Adrenal gland (tissue), 9 donors: ENCODE measurements at regions not wholly inside any gene's neighbourhood (a gene's known extent, or its start where the extent isn't known, plus 50 kb on each side); places are given as distances from the start of the nearest gene placed in this dataset.
"Not testable (repeated sequence)": the region's sequence is repeated elsewhere in the genome, so short reads cannot be mapped to it uniquely, and the experiment has no call there.

Source experiments
- DNase-seq, 7 donors: peaks; one replicate each; pipeline ENCODE4 v3.0.0-alpha.2; 2019 to 2020
- H3K27ac ChIP-seq, 5 donors: fragments of 200-600 bp; sonication (generic) in 4 of 5; 1 replicate in 3 of 5; 2 replicates in 2 of 5; pipeline versions ENCODE4 v1.5.1 to v1.8.0; 2016 to 2020; ENCODE audit warnings: mild to moderate bottlenecking in 1 of 5
- H3K27me3 ChIP-seq: fragments of 200-600 bp; 2 replicates; pipeline ENCODE4 v1.8.0; 2021
- H3K36me3 ChIP-seq, 2 donors: fragments of 200-600 bp; replicated peaks in 1 of 2; 1 replicate in 1 of 2; 2 replicates in 1 of 2; pipeline versions ENCODE4 v1.5.1 to v1.8.0; 2018 to 2022
- H3K4me1 ChIP-seq, 2 donors: fragments of 200-600 bp; replicated peaks in 1 of 2; 1 replicate in 1 of 2; 2 replicates in 1 of 2; pipeline versions ENCODE4 v1.5.1 to v1.8.0; 2018 to 2021
- H3K4me3 ChIP-seq, 4 donors: fragments of 200-600 bp; sonication (generic) in 3 of 4; one replicate each; pipeline ENCODE4 v1.5.1; 2016 to 2018
- H3K9me3 ChIP-seq, 3 donors: fragments of 200-600 bp; sonication (generic) in 1 of 3; replicated peaks in 1 of 3; 1 replicate in 2 of 3; 2 replicates in 1 of 3; pipeline versions ENCODE4 v1.5.1 to v1.8.0; 2016 to 2021
- POLR2A ChIP-seq, 2 donors: fragments of 450-650 bp; IDR thresholded peaks; one replicate each; pipeline ENCODE4 v1.6.1; 2017; ENCODE audit warnings: antibody characterized with exemption in 2 of 2, mild to moderate bottlenecking in 2 of 2, moderate library complexity in 1 of 2
- WGBS, 4 donors: extraction: QIAGEN DNeasy Blood & Tissue Kit in 2 of 4; methylation state at CpG; one replicate each; pipeline versions ENCODE4 v1.1.5 to v1.1.7; 2013 to 2017; 5-methylcytosine and 5-hydroxymethylcytosine counted together
- intact Hi-C, 2 donors: fragments of 100-400 bp; cut with DNase I; formaldehyde crosslinking; loops; one replicate each; pipeline versions ENCODE4 v1.14.1 to v1.15.0; 2022 to 2023
- TF ChIP-seq, protein P1 (sequence below), 6 experiments: fragments of 450-650 bp in 4 of 6; fragments of 200-600 bp in 2 of 6; sonication (generic) in 1 of 6; IDR thresholded peaks; 1 replicate in 5 of 6; 2 replicates in 1 of 6; pipeline versions ENCODE4 v1.5.1 to v1.8.0; 2016 to 2021; ENCODE audit warnings: antibody characterized with exemption in 6 of 6, mild to moderate bottlenecking in 2 of 6, moderate library complexity in 1 of 6
- donor health status: healthy with polysubstance abuse.
- donor health status: Bipolar disorder and iron deficiency.
- donor health status: DM: yes; HTN: yes; CAD: no.
- donor health status: DM: no; HTN: no; CAD: no.
- donor health status: DM: no; HTN: no; CAD: no.

GRCh38 chr3:166263460-166263859, 426.2 kb upstream of the BCHE start:
- TF ChIP-seq POLR2A (IDR thresholded peaks at IDR 0.05): no peak
- TF ChIP-seq, protein P1, sequence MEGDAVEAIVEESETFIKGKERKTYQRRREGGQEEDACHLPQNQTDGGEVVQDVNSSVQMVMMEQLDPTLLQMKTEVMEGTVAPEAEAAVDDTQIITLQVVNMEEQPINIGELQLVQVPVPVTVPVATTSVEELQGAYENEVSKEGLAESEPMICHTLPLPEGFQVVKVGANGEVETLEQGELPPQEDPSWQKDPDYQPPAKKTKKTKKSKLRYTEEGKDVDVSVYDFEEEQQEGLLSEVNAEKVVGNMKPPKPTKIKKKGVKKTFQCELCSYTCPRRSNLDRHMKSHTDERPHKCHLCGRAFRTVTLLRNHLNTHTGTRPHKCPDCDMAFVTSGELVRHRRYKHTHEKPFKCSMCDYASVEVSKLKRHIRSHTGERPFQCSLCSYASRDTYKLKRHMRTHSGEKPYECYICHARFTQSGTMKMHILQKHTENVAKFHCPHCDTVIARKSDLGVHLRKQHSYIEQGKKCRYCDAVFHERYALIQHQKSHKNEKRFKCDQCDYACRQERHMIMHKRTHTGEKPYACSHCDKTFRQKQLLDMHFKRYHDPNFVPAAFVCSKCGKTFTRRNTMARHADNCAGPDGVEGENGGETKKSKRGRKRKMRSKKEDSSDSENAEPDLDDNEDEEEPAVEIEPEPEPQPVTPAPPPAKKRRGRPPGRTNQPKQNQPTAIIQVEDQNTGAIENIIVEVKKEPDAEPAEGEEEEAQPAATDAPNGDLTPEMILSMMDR (IDR thresholded peaks at IDR 0.05): no peak

GRCh38 chr3:166258293-166258850, 421.1 kb upstream of the BCHE start:
- H3K36me3 ChIP-seq, DNase-seq, H3K27me3 ChIP-seq, intact Hi-C loops, H3K4me1 ChIP-seq, H3K4me3 ChIP-seq, H3K27ac ChIP-seq, H3K9me3 ChIP-seq: not testable (repeated sequence)
- WGBS, 4 donors: 92 to 97% (median 93%) methylated on average over 13 to 41 of the region's 41 CpGs

More at GRCh38 chr3:166263460-166263859, 426.2 kb upstream of the BCHE start:
- Histone ChIP-seq H3K9me3 (no peaks in the 10 kb centered on the region), H3K4me1 (no peaks in the 10 kb centered on the region), H3K4me3 (no peak overlapping the region), H3K27ac (no peak overlapping the region), H3K36me3 (no peaks in the 10 kb centered on the region), H3K27me3 (no peaks in the 10 kb centered on the region)
- WGBS, 4 donors: 56 to 74% (median 66%) methylated on average over 2 of the region's 2 CpGs
- intact Hi-C loops: no loop called here
- no peak for DNase-seq

- no peak for DNase-seq
- 83 to 96% (median 89%) methylated on average over 16 of the region's 16 CpGs for WGBS, 4 donors
Observed at GRCh38 chr3:166257715-166258114, 420.5 kb upstream of the BCHE start.

DNA sequence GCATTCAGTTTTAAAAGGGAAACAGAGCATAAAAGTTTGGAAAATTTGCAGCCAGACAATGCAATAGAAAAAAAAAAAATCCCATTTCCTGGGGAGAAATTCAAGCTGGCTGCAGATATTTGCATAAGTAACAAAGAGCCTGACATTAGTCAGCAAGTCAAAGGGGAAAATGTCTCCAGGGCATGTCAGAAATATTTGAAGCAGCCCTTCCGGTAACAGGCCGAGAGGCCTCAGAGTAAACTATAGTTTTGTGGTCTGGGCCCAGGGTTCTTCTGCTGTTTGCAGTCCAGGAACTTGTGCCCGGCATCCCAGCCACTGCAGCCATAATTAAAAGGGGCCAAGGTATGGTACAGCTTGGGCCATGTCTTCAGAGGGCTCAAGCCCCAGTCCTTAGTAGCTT, 411.6 kb upstream of the BCHE start:
- no peaks in the 10 kb centered on the region for H3K9me3 ChIP-seq

More at GRCh38 chr3:166257715-166258114, 420.5 kb upstream of the BCHE start:
- TF ChIP-seq, protein P1 (IDR thresholded peaks at IDR 0.05): no peak
- no peak for TF ChIP-seq POLR2A (IDR thresholded peaks at IDR 0.05)
- no peaks in the 10 kb centered on the region for H3K4me1 ChIP-seq
- H3K36me3 ChIP-seq: no peaks in the 10 kb centered on the region
- H3K27ac ChIP-seq: no peak overlapping the region
- intact Hi-C loops: no loop called here
- no peaks in the 10 kb centered on the region for H3K27me3 ChIP-seq
- H3K4me3 ChIP-seq: no peak overlapping the region
- no peaks in the 10 kb centered on the region for H3K9me3 ChIP-seq

DNA sequence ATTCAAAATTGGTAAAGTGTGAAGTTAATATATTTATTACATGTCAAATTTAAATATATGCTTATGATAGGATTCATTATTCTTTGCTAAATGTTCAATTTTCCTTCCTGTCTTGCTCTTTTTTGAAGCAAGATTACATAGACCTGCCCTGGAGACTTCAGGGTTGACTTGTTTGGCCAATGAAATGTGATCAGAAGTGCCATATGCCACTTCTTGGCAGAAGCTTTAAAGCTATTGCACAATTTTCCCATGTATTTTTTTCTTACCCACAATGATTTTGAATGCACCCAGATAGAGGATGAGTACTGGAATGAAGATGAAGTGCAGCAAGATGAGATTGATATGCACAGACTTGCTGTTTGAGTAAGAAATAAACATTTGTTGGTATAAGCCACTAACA, 406.3 kb upstream of the BCHE start:
- no peak overlapping the region for H3K27ac ChIP-seq
- no peaks in the 10 kb centered on the region for H3K36me3 ChIP-seq
- intact Hi-C loops: no loop called here
- H3K4me3 ChIP-seq: no peak overlapping the region
- no peaks in the 10 kb centered on the region for H3K4me1 ChIP-seq
- TF ChIP-seq, protein P1 (IDR thresholded peaks at IDR 0.05): no peak
- TF ChIP-seq POLR2A (IDR thresholded peaks at IDR 0.05): no peak
- H3K9me3 ChIP-seq: no peaks in the 10 kb centered on the region
- no peaks in the 10 kb centered on the region for H3K27me3 ChIP-seq
- DNase-seq: no peak

More for the DNA sequence above, 411.6 kb upstream of the BCHE start:
- no peak overlapping the region for H3K4me3 ChIP-seq
- H3K36me3 ChIP-seq: no peaks in the 10 kb centered on the region
- TF ChIP-seq POLR2A (IDR thresholded peaks at IDR 0.05): no peak
- TF ChIP-seq, protein P1 (IDR thresholded peaks at IDR 0.05): no peak
- intact Hi-C loops: no loop called here
- WGBS, 4 donors: 56 to 90% (median 82%) methylated on average over 3 of the region's 3 CpGs
- no peak for DNase-seq
- H3K27me3 ChIP-seq: no peaks in the 10 kb centered on the region
- no peak overlapping the region for H3K27ac ChIP-seq
- H3K4me1 ChIP-seq: no peaks in the 10 kb centered on the region
